Central memory CD8-positive, alpha-beta T cell (primary cell): ENCODE measurements at regions not wholly inside any gene's neighbourhood (a gene's known extent, or its start where the extent isn't known, plus 50 kb on each side); places are given as distances from the start of the nearest gene placed in this dataset.

ENCODE experiments used
- ATAC-seq: fragments of 150-1000 bp; cut with Tn5 transposase; replicated peaks from 2 replicates; pipeline ENCODE4 v1.10.0; 2022; ENCODE audit warnings: mild to moderate bottlenecking, moderate FRiP score, moderate number of reproducible peaks; ENCODE audit not compliant: poor library complexity, severe bottlenecking; ENCODE audit errors: extremely low read depth
- DNase-seq, 2 donors: peaks; one replicate each; pipeline ENCODE4 v3.0.0; 2021; ENCODE audit warnings: low spot score in 2 of 2
- H3K27ac Mint-ChIP-seq: one replicate; pipeline ENCODE4 v1.8.0; 2022; ENCODE audit warnings: low read depth, mild to moderate bottlenecking, moderate library complexity, mixed read lengths
- H3K27me3 Mint-ChIP-seq: one replicate; pipeline ENCODE4 v1.8.0; 2022; ENCODE audit warnings: mixed read lengths
- H3K36me3 Mint-ChIP-seq: one replicate; pipeline ENCODE4 v1.8.0; 2022; ENCODE audit warnings: mild to moderate bottlenecking, moderate library complexity, mixed read lengths; ENCODE audit not compliant: insufficient read depth
- H3K4me1 Mint-ChIP-seq: one replicate; pipeline ENCODE4 v1.8.0; 2022; ENCODE audit warnings: mixed read lengths
- H3K4me3 Mint-ChIP-seq: one replicate; pipeline ENCODE4 v1.8.0; 2022; ENCODE audit warnings: mild to moderate bottlenecking, moderate library complexity, mixed read lengths
- H3K9me3 Mint-ChIP-seq: one replicate; pipeline ENCODE4 v1.8.0; 2022; ENCODE audit warnings: mixed read lengths

DNA sequence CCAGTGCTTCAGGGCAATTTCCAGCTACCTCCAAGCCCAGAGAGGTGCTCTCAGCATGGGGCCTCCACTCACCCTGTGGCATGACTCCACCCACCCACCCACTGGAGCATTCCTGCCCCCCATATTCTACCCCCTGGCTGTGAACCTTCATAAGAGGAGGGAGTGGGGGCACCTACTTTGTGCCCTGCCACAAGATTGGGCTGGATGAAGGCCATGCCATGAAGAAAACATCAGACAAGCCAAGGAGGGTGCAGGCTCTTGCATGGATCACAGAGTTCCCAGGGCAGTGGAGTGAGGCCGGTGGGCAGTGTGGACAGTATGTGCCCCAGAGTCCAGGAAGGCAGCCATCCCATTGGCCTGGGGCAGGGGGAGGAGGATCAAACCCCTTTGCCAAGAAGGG is 97.8 kb downstream of the UQCRFS1 start:
- H3K9me3 Mint-ChIP-seq, result peaks cover 5% of the 10 kb centered on the region
- H3K4me1 Mint-ChIP-seq, result no peaks in the 10 kb centered on the region
- H3K27me3 Mint-ChIP-seq, result peaks cover 19% of the 10 kb centered on the region
- no peak overlapping the region for H3K27ac Mint-ChIP-seq
- no peaks in the 10 kb centered on the region for H3K36me3 Mint-ChIP-seq
- ATAC-seq (no peak), DNase-seq (no peak)
- no peak overlapping the region for H3K4me3 Mint-ChIP-seq

DNA sequence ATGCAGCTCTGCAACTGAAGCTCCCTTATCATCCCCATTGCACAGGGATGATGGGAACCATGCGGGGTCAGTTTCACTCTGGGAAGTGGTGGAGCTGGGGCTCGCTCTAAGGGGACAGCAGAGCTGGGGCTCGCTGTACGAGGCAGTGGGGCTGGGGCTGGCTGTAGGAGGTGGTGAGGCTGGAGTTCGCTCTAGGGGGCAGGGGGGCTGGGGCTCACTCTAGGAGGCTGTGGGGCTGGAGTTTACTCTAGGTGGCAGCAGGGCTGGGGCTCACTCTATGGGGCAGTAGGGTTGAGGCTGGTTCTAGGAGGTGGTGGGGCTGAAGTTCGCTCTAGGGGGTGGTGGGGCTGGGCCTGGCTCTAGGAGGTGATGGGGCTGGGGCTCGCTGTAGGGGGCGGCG is 99.1 kb downstream of the UQCRFS1 start:
- peaks cover 5% of the 10 kb centered on the region for H3K9me3 Mint-ChIP-seq
- H3K4me3 Mint-ChIP-seq, result no peak overlapping the region
- no peaks in the 10 kb centered on the region for H3K4me1 Mint-ChIP-seq
- ATAC-seq, result no peak
- H3K27me3 Mint-ChIP-seq, result peaks cover 20% of the 10 kb centered on the region
- no peaks in the 10 kb centered on the region for H3K36me3 Mint-ChIP-seq
- DNase-seq, result no peak
- no peak overlapping the region for H3K27ac Mint-ChIP-seq

DNA sequence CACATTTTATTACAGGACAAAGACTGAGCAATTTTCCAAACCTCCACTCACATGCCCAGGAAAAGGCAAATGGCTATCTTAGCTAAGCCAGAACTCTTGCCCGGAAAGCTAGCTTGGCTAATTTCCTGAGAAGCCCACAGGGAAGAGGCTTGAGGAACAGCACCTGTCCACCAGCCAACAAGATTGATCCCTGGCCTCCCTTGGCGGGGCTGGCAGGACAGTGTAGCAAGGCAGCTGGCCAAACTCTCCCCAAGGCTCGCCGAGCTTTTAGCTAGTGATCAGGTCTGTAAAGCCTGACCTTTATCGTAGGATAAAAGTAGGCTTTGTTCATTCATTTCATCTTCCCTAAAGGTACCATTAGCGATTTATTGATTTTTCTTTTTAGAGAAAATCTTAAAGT is 101.4 kb downstream of the UQCRFS1 start:
- Mint-ChIP-seq H3K4me1 (no peaks in the 10 kb centered on the region), H3K27me3 (peaks cover 32% of the 10 kb centered on the region), H3K36me3 (no peaks in the 10 kb centered on the region), H3K9me3 (peaks cover under 1% of the 10 kb centered on the region), H3K4me3 (no peak overlapping the region), H3K27ac (no peak overlapping the region)
- ATAC-seq, result no peak
- no peak for DNase-seq

GRCh38 chr19:29107831-29108230 is 105.1 kb downstream of the UQCRFS1 start:
- no peak for DNase-seq
- Mint-ChIP-seq H3K27me3 (peaks cover 32% of the 10 kb centered on the region), H3K4me3 (no peak overlapping the region), H3K4me1 (no peaks in the 10 kb centered on the region), H3K36me3 (no peaks in the 10 kb centered on the region), H3K9me3 (peaks cover 4% of the 10 kb centered on the region), H3K27ac (no peak overlapping the region)
- no peak for ATAC-seq

DNA sequence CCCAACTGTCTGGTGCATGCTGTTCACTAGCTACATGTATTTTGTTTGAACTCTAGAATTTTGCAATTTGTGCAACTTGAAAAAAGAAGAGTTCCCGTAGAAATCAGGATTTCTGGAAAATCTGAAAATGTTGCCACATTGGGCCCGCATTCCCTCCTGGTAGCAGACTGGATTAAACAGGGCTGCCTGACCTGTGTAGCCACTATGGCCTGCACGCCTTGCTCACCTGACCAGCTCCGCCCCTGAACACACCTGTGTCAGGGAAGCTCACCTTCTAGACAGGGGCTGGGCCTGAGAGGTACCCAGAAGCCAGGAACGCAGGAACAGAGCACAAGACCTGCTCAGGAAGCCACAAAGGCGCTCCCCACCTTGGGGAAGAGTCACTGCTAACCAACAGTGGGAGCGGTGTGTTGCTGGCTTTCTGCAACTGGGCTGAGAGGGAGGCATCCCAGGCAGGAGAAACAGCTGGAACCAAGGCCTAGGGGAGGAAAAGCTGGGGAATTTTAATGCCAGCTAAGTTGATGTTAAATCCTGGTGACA is 106.5 kb downstream of the UQCRFS1 start:
- Mint-ChIP-seq H3K4me3 (no peak overlapping the region), H3K9me3 (peaks cover 4% of the 10 kb centered on the region), H3K27ac (no peak overlapping the region), H3K27me3 (peaks cover 23% of the 10 kb centered on the region), H3K4me1 (no peaks in the 10 kb centered on the region), H3K36me3 (no peaks in the 10 kb centered on the region)
- DNase-seq (no peak), ATAC-seq (no peak)

DNA sequence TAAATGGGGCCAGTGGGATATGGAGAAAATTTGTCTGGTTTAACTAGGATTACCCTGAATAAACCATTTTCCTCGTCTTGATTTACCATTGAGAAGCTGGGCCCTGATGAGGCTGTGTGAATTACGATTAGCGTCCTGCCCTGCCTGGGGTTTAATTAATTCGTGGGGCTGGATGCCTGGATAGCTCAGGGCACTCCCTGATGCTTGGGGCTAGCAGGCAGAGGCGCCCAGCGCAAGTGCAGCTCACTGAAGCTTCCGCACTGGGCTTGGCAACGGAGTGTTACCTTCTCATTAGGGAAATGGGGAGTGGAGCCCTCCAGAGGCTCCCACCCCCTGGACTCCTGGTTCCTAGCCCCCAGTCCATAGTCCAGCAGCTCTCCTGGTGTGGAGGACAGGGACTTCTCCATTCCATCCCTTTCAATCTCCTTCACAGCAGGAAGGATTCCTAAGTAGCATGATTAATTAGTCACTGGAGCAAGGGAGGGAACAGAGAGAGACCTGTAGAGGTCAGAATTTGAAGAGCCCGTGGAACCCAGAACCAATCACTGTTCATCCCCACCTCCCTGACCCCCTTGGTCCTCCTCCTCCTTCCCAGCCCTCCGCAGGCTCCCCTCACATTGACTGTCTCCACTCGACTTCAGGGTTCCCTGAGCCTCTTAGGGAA is 107.2 kb downstream of the UQCRFS1 start:
- no peaks in the 10 kb centered on the region for H3K36me3 Mint-ChIP-seq
- no peak for DNase-seq
- no peak for ATAC-seq
- H3K4me3 Mint-ChIP-seq, result no peak overlapping the region
- H3K4me1 Mint-ChIP-seq, result no peaks in the 10 kb centered on the region
- H3K27me3 Mint-ChIP-seq, result peaks cover 24% of the 10 kb centered on the region
- H3K27ac Mint-ChIP-seq, result no peak overlapping the region
- H3K9me3 Mint-ChIP-seq, result peaks cover 4% of the 10 kb centered on the region

DNA sequence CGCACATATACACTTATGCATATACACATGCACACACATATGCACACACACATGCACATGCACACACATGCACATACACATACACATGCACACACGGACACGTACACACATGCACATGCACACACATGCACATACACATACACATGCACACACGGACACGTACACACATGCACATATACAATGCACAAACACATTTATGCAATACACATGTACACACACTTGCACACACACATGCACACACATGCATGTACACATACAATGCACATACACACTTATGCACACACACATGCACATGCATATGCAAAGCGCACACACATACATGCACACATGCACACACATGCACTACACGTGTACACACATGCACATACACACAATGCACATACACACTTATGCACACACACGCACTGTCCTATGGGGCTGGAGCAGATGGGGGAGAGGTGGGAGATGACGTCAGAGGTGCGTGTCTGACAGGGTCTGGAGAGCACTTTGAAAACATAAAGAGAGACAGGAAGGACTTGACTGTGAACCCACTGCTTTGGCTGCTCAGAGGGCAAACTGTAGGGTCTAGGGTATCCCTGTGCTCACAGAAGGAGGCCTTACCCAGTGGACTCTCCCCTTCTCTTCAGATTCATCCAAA is 108.2 kb downstream of the UQCRFS1 start:
- ATAC-seq (no peak), DNase-seq (no peak)
- peaks cover 34% of the 10 kb centered on the region for H3K27me3 Mint-ChIP-seq
- H3K36me3 Mint-ChIP-seq, result no peaks in the 10 kb centered on the region
- H3K4me3 Mint-ChIP-seq, result no peak overlapping the region
- H3K27ac Mint-ChIP-seq, result no peak overlapping the region
- H3K4me1 Mint-ChIP-seq, result no peaks in the 10 kb centered on the region
- H3K9me3 Mint-ChIP-seq, result peaks cover 4% of the 10 kb centered on the region

DNA sequence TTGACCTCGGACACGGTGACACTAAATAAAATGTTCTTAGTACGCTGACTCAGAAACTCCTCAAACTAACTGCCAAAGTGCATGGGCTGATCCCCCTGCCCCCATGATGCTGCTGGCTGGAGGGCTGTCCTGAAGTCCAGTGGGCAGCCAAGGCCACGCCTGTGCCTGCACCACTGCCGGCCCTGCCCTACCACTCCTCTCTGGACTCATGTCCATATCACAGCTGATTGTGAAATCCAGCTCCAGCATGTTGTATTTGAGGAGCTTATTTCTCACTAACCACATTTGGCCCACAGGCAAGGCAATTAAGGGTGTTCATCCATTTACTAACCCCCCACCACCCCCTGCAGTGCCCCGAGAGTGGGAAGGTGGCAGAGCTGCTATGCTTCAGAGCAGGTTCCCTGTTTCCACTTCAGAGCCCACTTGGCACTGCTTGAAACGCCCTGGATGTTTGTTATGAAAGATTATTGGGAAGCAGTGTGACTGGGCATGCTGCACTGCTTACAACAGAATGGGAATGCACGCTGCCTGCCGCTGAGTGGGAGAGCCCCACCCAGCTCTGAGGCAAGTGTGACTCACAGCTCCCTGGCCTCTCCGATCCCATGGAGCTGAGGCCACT is 114.0 kb downstream of the UQCRFS1 start:
- Mint-ChIP-seq H3K36me3 (peaks cover 2% of the 10 kb centered on the region), H3K4me1 (no peaks in the 10 kb centered on the region), H3K27ac (no peak overlapping the region), H3K4me3 (no peak overlapping the region), H3K9me3 (no peaks in the 10 kb centered on the region), H3K27me3 (peaks cover 29% of the 10 kb centered on the region)
- DNase-seq (no peak), ATAC-seq (no peak)

DNA sequence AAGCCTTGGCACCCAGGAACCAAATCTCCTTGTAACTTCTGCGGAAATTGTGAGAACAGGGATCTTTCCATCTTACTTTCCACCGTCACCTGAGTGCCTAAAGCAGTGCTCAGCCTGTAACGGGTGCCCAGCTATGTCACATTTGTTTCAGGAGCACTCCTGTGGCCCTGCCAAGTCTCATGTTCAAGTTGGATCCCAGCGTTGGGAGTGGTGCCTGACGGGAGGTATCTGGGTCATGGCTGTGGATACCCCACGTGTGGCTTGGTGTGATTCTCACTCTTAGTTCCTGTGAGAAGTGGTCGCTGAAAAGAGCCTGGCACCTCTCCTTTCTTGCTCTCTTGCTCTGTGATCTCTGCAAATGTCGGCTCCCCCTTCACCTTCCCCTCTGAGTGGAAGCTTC is 114.9 kb downstream of the UQCRFS1 start:
- Mint-ChIP-seq H3K4me3 (no peak overlapping the region), H3K27me3 (peaks cover 29% of the 10 kb centered on the region), H3K27ac (no peak overlapping the region), H3K36me3 (peaks cover 2% of the 10 kb centered on the region), H3K4me1 (no peaks in the 10 kb centered on the region), H3K9me3 (no peaks in the 10 kb centered on the region)
- DNase-seq (no peak), ATAC-seq (no peak)

GRCh38 chr19:29096896-29097295 is 116.1 kb downstream of the UQCRFS1 start:
- ATAC-seq, result no peak
- no peaks in the 10 kb centered on the region for H3K9me3 Mint-ChIP-seq
- no peak overlapping the region for H3K4me3 Mint-ChIP-seq
- H3K27me3 Mint-ChIP-seq, result peaks cover 29% of the 10 kb centered on the region
- H3K4me1 Mint-ChIP-seq, result no peaks in the 10 kb centered on the region
- H3K27ac Mint-ChIP-seq, result no peak overlapping the region
- peaks cover 2% of the 10 kb centered on the region for H3K36me3 Mint-ChIP-seq
- no peak for DNase-seq

GRCh38 chr19:29093553-29093908 is 119.4 kb downstream of the UQCRFS1 start:
- peaks cover 2% of the 10 kb centered on the region for H3K36me3 Mint-ChIP-seq
- DNase-seq (no peak), ATAC-seq (no peak)
- H3K27me3 Mint-ChIP-seq, result peaks cover 7% of the 10 kb centered on the region
- H3K27ac Mint-ChIP-seq, result no peak overlapping the region
- no peaks in the 10 kb centered on the region for H3K4me1 Mint-ChIP-seq
- H3K9me3 Mint-ChIP-seq, result no peaks in the 10 kb centered on the region
- H3K4me3 Mint-ChIP-seq, result no peak overlapping the region

DNA sequence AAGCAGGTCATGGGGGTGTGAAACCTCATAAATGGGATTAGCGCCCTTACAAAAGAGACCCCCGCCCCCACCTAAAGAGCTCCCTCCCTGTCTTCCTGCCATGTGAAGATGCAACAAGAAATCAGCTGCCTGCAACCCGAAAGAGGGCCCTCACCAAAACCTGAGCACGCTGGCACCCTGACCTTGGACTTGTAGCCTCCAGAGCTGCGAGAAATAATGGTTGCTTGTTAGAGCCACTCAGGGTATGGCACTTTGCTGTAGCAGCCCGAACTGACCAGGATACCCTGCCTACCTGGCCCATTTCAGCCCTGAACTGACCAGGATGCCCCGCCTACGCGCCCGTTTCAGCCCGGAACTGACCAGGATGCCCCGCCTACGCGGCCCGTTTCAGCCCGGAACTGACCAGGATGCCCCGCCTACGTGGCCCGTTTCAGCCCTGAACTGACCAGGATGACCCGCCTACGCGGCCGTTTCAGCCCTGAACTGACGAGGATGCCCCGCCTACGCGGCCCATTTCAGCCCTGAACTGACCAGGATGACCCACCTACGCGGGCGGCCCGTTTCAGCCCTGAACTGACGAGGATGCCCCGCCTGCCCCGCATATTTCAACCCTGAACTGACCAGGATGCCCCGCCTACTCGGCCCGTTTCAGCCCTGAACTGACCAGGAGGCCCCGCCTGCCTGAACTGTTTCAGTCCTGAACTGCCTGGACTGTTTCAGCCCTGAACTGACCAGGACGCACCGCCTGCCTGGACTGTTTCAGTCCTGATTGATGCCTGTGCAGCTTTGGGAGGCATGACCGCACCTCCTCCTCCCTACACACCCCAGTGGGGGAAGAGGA is 120.0 kb downstream of the UQCRFS1 start:
- H3K4me3 Mint-ChIP-seq, result no peak overlapping the region
- peaks cover 2% of the 10 kb centered on the region for H3K36me3 Mint-ChIP-seq
- H3K27ac Mint-ChIP-seq, result no peak overlapping the region
- peaks cover 4% of the 10 kb centered on the region for H3K27me3 Mint-ChIP-seq
- no peak for DNase-seq
- H3K9me3 Mint-ChIP-seq, result no peaks in the 10 kb centered on the region
- no peaks in the 10 kb centered on the region for H3K4me1 Mint-ChIP-seq
- ATAC-seq, result no peak
